HG03378 (cell line): ENCODE measurements at regions not wholly inside any gene's neighbourhood (a gene's known extent, or its start where the extent isn't known, plus 50 kb on each side); places are given as distances from the start of the nearest gene placed in this dataset.

Experiments
- ATAC-seq: cut with Tn5 transposase; IDR thresholded peaks from one replicate; pipeline ENCODE4 v1.9.1; 2021; ENCODE audit warnings: mild to moderate bottlenecking, moderate library complexity; ENCODE audit not compliant: unreplicated experiment

GRCh38 chr6:54009052-54009654 lies 102.1 kb upstream of the MLIP start:
- ATAC-seq = no peak

DNA sequence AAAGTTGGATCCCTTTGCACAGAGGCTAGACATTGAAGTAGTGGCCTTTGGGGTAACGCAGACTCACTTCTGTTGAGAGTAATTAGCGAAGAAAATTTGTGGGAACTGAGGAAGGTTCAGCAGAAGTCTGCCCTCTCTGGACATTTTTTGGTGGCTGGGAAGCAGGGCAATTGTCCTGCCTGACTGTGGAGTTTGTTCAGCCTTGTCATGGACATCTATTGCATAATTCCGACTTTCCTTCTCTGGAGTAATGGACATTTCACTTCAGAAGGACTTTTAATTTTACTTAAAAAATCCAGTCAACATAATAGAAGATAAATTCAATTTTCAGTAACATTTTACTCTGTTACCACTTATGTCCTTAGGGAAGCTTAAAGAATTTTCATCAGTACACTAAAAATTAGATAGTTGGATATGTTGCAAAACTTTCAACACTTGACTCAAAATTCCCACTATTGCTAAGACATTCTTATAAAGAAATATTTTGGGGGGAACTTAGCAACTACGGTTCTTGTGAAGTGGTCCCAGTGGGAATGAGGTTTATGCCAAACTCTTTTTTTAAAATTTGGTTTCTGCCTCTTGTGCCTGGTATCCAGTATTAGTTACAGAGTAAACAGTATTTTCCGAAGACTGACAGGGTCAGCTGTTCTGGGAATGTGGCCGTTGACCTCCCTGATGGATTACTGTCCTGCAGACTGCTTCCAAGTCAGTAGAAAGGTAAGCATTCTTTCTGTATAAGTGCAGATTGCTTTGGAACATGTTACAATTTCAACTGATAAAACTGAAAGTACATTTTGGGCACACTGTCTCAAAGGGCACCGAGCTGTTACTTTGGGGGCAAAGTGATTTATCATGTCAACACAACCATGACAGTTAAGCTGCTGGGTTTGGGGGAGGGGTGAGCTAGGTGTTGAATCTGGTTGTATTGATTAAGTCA lies 100.6 kb upstream of the MLIP start:
- no peak for ATAC-seq

- ATAC-seq = no peak
Measured at GRCh38 chr6:54011277-54011648, 100.0 kb upstream of the MLIP start.

- no peak for ATAC-seq
Measured at GRCh38 chr6:54013966-54014365, 97.3 kb upstream of the MLIP start.

DNA sequence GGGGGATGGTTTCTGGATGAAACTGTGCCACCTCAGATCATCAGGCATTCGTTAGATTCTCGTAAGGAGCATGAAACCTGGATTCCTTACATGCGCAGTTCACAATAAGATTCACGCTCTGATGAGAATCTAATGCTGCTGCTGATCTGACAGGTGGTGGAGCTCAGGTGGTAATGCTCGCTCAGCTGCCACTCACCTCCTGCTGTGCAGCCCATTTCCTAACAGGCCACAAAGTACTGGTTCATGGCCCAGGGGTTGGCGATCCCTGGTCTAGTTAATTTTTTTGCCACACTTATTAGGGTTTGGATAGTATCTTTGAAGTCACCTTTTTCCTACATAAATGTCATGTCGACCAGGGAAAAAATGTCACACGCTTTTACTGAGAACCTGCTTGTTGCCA lies 96.8 kb upstream of the MLIP start:
- no peak for ATAC-seq

DNA sequence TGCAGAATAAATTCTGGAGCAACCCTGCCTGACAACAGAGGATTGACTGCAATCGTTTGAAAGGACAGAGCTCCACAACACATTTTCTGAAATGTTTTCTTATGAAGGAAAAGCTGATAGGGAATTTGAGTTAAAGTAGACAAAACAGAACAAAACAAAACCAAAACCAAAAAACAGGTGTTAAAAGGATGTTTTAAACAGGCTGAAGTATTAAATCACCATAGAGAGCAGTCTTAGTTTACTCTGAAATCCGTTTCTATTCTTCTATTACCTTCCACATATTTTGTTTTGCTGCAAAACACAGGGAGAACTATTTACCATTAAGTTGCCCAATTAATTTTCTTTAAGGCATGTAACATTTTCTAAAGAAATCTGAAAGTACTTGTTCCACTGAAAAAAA lies 93.4 kb upstream of the MLIP start:
- ATAC-seq = no peak

- ATAC-seq = no peak
Measured at GRCh38 chr6:54018722-54019121, 92.5 kb upstream of the MLIP start.

DNA sequence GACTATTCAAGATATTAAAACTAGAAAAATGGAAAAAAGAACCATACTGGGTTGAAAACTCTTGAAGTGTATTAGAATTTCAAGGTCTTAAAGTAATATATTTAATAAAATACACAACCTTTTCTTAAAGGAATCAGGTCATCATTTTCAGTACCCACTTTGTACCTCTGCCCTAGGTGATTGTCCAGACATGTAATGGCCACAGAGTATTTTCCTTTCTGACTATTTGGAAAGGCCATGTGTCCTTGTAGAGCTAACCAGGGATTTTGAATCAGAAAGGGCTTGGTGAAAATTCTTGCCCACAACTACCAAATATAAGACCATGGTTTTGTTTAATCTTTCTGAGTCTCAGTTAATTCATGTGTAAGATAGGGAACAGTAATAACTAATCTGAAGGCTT lies 91.4 kb upstream of the MLIP start:
- ATAC-seq = no peak

GRCh38 chr6:54020334-54020733 lies 90.9 kb upstream of the MLIP start:
- no peak for ATAC-seq

GRCh38 chr6:54026652-54027400 lies 84.4 kb upstream of the MLIP start:
- no peak for ATAC-seq

DNA sequence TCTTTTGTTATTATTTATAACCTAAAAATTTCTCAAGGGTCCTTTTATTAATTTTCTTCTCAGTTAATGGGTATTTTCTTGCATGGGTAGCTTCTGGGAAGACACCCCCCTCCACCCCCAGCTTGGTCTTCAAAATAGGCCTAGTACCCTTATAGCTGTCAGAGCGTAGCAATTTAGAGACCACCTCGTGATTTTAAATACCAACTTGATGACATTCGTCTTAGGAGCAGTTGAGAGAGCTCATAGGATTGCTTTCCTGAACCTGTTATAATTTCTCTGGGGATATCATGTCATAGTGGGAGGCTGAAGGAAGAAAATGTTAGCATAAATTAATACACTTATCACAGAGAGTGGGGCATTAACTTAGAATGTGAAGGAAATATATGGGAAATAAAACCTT lies 83.1 kb upstream of the MLIP start:
- ATAC-seq = no peak

DNA sequence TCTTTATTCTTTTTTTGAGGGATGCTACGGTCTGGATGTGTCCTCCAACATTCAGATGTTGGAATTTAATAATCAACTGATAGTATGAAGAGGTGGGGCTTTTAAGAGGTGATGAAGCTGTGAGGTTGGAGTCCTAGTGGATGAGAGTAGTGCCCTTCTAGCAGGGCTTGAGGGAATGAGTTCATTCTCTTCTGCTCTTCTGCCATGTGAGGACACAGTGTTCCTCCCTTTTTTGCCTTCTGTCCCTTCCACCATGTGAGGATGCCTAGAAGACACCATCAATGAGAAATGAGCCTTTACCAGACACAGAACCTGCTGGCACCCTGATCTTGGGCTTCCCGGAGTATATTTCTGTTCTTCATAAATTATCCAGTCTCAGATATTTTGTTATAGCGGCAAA lies 82.1 kb upstream of the MLIP start:
- ATAC-seq = no peak

GRCh38 chr6:54031169-54031568 lies 80.1 kb upstream of the MLIP start:
- no peak for ATAC-seq

GRCh38 chr6:54037277-54037779 lies 73.9 kb upstream of the MLIP start:
- ATAC-seq = no peak

DNA sequence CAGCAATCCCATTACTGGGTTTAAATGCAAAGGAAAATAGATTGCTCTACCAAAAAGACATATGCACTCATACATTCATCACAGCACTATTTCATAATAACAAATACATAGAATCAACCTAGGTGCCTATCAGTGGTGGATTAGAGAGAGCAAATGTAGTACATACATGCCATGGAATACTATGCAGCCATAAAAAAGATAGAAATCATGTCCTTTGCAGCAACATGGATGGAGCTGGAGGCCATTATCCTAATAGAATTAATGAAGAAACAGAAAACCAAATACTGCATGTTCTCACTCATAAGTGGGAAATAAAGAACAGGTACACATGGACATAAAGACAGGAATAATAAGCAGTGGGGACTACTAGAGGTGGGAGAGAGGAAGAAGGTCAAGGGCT lies 70.7 kb upstream of the MLIP start:
- ATAC-seq = no peak

GRCh38 chr6:54041239-54041638 lies 70.0 kb upstream of the MLIP start:
- no peak for ATAC-seq

GRCh38 chr6:54043360-54043759 lies 67.9 kb upstream of the MLIP start:
- ATAC-seq = no peak

DNA sequence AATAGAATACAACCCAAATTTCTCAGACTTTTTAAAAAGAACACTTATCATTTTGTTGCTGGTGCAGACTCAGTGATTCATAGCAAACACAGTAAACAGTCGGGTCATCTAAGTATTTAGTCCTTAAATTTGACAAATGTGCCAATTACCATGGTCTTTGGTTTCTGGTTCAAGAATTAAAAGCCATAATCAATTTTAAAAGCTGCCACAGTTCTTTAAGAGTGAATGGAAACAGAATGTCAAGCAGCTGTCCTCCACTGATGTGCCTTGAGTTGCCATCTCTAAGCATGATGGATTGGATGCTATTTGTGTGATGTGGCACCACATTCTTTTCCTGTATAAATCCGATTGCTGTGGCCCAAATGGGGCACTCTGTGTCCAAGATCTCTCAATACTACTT lies 67.2 kb upstream of the MLIP start:
- ATAC-seq = no peak

- ATAC-seq = no peak
Measured at GRCh38 chr6:54048782-54049181, 62.5 kb upstream of the MLIP start.

DNA sequence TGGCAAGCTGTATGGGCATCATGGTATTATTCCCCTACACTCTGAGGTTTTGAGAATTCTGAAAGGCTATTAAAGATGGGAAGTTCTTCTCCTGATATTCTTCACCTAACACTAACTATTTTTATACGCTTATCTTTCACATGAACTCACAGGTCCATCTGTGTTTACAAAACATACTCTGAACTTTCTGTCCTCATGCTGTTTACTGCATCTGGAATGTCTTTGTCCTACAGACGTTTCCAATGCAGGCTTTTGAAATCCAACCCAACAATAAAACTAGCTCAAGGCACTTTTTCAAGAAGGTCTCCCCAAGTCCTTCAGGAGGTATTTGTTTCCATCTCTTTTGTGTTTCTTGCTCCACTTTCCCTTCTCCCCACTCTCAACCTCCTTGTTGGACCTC lies 60.5 kb upstream of the MLIP start:
- ATAC-seq = no peak

DNA sequence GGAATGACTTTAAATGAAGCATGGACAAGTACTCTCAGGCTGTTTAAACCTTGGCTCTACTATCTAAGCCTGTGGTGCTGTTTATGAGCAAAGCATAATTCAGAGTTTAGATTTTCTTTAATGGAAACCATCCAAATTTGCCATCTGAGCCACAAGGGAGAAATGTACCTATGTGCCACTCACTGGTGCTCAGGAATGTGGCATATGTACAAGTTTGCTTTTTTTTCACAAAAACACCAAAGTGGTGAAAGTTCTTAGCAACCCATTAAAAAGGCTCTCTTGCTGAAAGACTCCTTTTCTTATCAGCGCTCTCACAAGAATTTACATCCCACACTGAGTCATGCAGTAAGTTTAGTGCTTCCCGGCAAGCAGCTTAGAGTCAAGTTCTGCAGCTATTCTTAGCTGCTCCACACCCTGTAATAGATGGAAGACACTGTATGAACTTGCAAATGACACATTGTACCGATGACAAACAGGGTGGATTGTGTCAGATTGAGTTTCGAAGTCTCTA lies 57.3 kb upstream of the MLIP start:
- no peak for ATAC-seq
